HG03108 (cell line): ENCODE measurements at regions not wholly inside any gene's neighbourhood (a gene's known extent, or its start where the extent isn't known, plus 50 kb on each side); places are given as distances from the start of the nearest gene placed in this dataset.

Experiments used
- ATAC-seq: cut with Tn5 transposase; IDR thresholded peaks from one replicate; pipeline ENCODE4 v1.9.1; 2021; ENCODE audit warnings: moderate library complexity; ENCODE audit not compliant: unreplicated experiment

- no peak for ATAC-seq
Measured at GRCh38 chr7:36029853-36030515, 123.1 kb upstream of the EEPD1 start.

GRCh38 chr7:36032361-36032818 lies 120.7 kb upstream of the EEPD1 start:
- no peak for ATAC-seq

- ATAC-seq: no peak
Measured at GRCh38 chr7:36034020-36034419, 119.0 kb upstream of the EEPD1 start.

- ATAC-seq: no peak
Measured at GRCh38 chr7:36035186-36035585, 117.9 kb upstream of the EEPD1 start.

- ATAC-seq: no peak
Measured at GRCh38 chr7:36036590-36036989, 116.5 kb upstream of the EEPD1 start.

GRCh38 chr7:36037121-36037662 lies 115.9 kb upstream of the EEPD1 start:
- ATAC-seq: no peak

GRCh38 chr7:36038063-36038721 lies 114.9 kb upstream of the EEPD1 start:
- ATAC-seq: no peak

- no peak for ATAC-seq
Measured at GRCh38 chr7:36039243-36039642, 113.8 kb upstream of the EEPD1 start.

- ATAC-seq: no peak
Measured at GRCh38 chr7:36039671-36040070, 113.4 kb upstream of the EEPD1 start.

GRCh38 chr7:36040679-36041078 lies 112.4 kb upstream of the EEPD1 start:
- ATAC-seq: no peak

GRCh38 chr7:36044101-36044892 lies 108.8 kb upstream of the EEPD1 start:
- ATAC-seq: no peak

GRCh38 chr7:36045326-36045725 lies 107.7 kb upstream of the EEPD1 start:
- no peak for ATAC-seq

- no peak for ATAC-seq
Measured at GRCh38 chr7:36045830-36046341, 107.2 kb upstream of the EEPD1 start.

GRCh38 chr7:36047091-36047658 lies 105.9 kb upstream of the EEPD1 start:
- no peak for ATAC-seq

- no peak for ATAC-seq
Measured at GRCh38 chr7:36048141-36048901, 104.7 kb upstream of the EEPD1 start.

- ATAC-seq: no peak
Measured at GRCh38 chr7:36048902-36049240, 104.2 kb upstream of the EEPD1 start.

GRCh38 chr7:36051501-36051900 lies 101.6 kb upstream of the EEPD1 start:
- no peak for ATAC-seq

GRCh38 chr7:36053589-36053988 lies 99.5 kb upstream of the EEPD1 start:
- no peak for ATAC-seq

GRCh38 chr7:36054637-36055036 lies 98.4 kb upstream of the EEPD1 start:
- no peak for ATAC-seq

GRCh38 chr7:36055207-36055606 lies 97.8 kb upstream of the EEPD1 start:
- no peak for ATAC-seq
